PC-9 (cell line): ENCODE measurements at regions not wholly inside any gene's neighbourhood (a gene's known extent, or its start where the extent isn't known, plus 50 kb on each side); places are given as distances from the start of the nearest gene placed in this dataset.

Experiments used
- BruUV-seq: library from RNA; stranded (reverse); fragments of 400-500 nt; replicated peaks from 2 replicates; lab custom pipeline; 2021; lab: Mats Ljungman, UMichigan
- CTCF ChIA-PET: fragments of 300-600 bp; sonication (Branson Sonifier 250); formaldehyde crosslinking; loops from one replicate; lab custom pipeline; 2022; ENCODE audit warnings: antibody characterized with exemption; lab: Charles Lee
- POLR2A ChIA-PET: fragments of 300-600 bp; sonication (Branson Sonifier 250); formaldehyde crosslinking; loops from one replicate; lab custom pipeline; 2022; ENCODE audit warnings: antibody characterized with exemption; ENCODE audit not compliant: unreplicated experiment; lab: Charles Lee
- DNase-seq, 2 experiments: peaks; one replicate each; pipeline versions ENCODE4 v3.0.0 to v3.0.0-alpha.2; 2015 to 2022; ENCODE audit warnings: mixed read lengths in 1 of 2
- H2AFZ ChIP-seq: fragments of 200-600 bp; sonication (generic); 2 replicates; pipeline ENCODE4 v1.8.1; 2017; ENCODE audit warnings: antibody characterized with exemption
- H3F3A ChIP-seq: fragments of 200-600 bp; sonication (generic); 2 replicates; pipeline ENCODE4 v1.8.1; 2017; ENCODE audit warnings: antibody characterized with exemption, mild to moderate bottlenecking, low read depth; ENCODE audit not compliant: insufficient read depth
- H3K27ac ChIP-seq: fragments of 200-600 bp; sonication (generic); 2 replicates; pipeline ENCODE4 v1.6.1; 2016; ENCODE audit warnings: mixed run types
- H3K27me3 ChIP-seq: fragments of 200-600 bp; sonication (generic); 2 replicates; pipeline ENCODE4 v1.6.1; 2016; ENCODE audit warnings: low read depth, mixed run types; ENCODE audit not compliant: insufficient read depth
- H3K36me3 ChIP-seq: fragments of 200-600 bp; sonication (generic); 2 replicates; pipeline ENCODE4 v1.6.1; 2016; ENCODE audit warnings: low read depth, mixed run types
- H3K4me1 ChIP-seq: fragments of 200-600 bp; sonication (generic); replicated peaks from 2 replicates; pipeline ENCODE4 v1.6.1; 2016; ENCODE audit warnings: mixed run types; ENCODE audit not compliant: insufficient read depth
- H3K4me2 ChIP-seq: fragments of 200-600 bp; sonication (generic); 2 replicates; pipeline ENCODE4 v1.6.1; 2017; ENCODE audit warnings: mixed run types
- H3K4me3 ChIP-seq: fragments of 200-600 bp; sonication (generic); 2 replicates; pipeline ENCODE4 v1.6.1; 2016; ENCODE audit warnings: mixed run types
- H3K79me2 ChIP-seq: fragments of 200-600 bp; sonication (generic); 2 replicates; pipeline ENCODE4 v1.6.1; 2017; ENCODE audit warnings: low read depth, mixed run types
- H3K9me2 ChIP-seq: fragments of 200-600 bp; sonication (generic); 2 replicates; pipeline ENCODE4 v1.8.1; 2017; ENCODE audit warnings: mild to moderate bottlenecking; ENCODE audit not compliant: insufficient read depth
- H3K9me3 ChIP-seq: fragments of 200-600 bp; sonication (generic); 2 replicates; pipeline ENCODE4 v1.8.1; 2016; ENCODE audit warnings: low read depth; ENCODE audit not compliant: insufficient read depth
- H4K20me1 ChIP-seq: fragments of 200-600 bp; sonication (generic); 2 replicates; pipeline ENCODE4 v1.8.1; 2017; ENCODE audit not compliant: insufficient read depth
- EZH2 ChIP-seq: fragments of 200-600 bp; sonication (generic); IDR thresholded peaks from 2 replicates; pipeline ENCODE4 v1.8.0; 2017; ENCODE audit warnings: antibody characterized with exemption, low read depth
- intact Hi-C: fragments of 100-400 bp; cut with micrococcal nuclease; formaldehyde crosslinking; loops from one replicate; pipeline ENCODE4 v1.10.0; 2022; ENCODE audit not compliant: unreplicated experiment
- TF ChIP-seq, protein P1 (sequence below): fragments of 200-600 bp; sonication (generic); conservative IDR thresholded peaks from 2 replicates; pipeline ENCODE4 v1.6.1; 2017; ENCODE audit warnings: mixed run types, antibody characterized with exemption, mild to moderate bottlenecking, moderate library complexity

DNA sequence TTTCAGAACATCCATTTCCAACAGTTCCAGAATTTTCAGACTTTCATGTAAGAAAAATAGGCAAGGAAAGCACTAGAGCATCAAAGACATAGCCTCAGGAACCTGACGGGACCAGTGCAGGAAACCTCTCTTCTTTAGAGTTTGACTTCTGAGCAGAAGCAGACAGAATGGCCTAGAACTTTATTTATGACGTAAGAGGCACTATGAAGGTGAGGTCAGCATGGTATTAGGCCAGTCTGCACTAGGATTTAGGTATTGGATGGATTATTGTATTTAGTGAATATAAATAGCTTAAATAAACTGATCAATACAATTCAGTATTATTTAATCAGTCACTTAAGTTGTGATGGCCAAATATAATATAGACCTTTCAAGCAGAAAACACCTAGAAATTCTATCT is 117.6 kb downstream of the CYRIA start:
- H3K79me2 ChIP-seq, result no peaks in the 10 kb centered on the region
- ChIA-PET POLR2A (no interaction called here), CTCF (interaction anchor here (0.6 kb wide), 1 partner anchor 76 kb away, joined by 3 read pairs; no protein-coding TSS in a partner anchor)
- no peak overlapping the region for H3K4me2 ChIP-seq
- BruUV-seq, result no TSS peak
- no peaks in the 10 kb centered on the region for H3K36me3 ChIP-seq
- no peak overlapping the region for H3K4me3 ChIP-seq
- H3K27ac ChIP-seq, result no peak overlapping the region
- no peaks in the 10 kb centered on the region for H3K4me1 ChIP-seq
- DNase-seq, result no peak
- TF ChIP-seq, protein P1, sequence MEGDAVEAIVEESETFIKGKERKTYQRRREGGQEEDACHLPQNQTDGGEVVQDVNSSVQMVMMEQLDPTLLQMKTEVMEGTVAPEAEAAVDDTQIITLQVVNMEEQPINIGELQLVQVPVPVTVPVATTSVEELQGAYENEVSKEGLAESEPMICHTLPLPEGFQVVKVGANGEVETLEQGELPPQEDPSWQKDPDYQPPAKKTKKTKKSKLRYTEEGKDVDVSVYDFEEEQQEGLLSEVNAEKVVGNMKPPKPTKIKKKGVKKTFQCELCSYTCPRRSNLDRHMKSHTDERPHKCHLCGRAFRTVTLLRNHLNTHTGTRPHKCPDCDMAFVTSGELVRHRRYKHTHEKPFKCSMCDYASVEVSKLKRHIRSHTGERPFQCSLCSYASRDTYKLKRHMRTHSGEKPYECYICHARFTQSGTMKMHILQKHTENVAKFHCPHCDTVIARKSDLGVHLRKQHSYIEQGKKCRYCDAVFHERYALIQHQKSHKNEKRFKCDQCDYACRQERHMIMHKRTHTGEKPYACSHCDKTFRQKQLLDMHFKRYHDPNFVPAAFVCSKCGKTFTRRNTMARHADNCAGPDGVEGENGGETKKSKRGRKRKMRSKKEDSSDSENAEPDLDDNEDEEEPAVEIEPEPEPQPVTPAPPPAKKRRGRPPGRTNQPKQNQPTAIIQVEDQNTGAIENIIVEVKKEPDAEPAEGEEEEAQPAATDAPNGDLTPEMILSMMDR, result no peak
- TF ChIP-seq EZH2, result no peak
- no peaks in the 10 kb centered on the region for H3F3A ChIP-seq
- no peaks in the 10 kb centered on the region for H3K9me3 ChIP-seq
- no peak overlapping the region for H2AFZ ChIP-seq
- intact Hi-C loops, result no loop called here
- no peaks in the 10 kb centered on the region for H3K27me3 ChIP-seq
- H3K9me2 ChIP-seq, result no peaks in the 10 kb centered on the region
- no peaks in the 10 kb centered on the region; the same call in 1 of the 2 replicates for H4K20me1 ChIP-seq

DNA sequence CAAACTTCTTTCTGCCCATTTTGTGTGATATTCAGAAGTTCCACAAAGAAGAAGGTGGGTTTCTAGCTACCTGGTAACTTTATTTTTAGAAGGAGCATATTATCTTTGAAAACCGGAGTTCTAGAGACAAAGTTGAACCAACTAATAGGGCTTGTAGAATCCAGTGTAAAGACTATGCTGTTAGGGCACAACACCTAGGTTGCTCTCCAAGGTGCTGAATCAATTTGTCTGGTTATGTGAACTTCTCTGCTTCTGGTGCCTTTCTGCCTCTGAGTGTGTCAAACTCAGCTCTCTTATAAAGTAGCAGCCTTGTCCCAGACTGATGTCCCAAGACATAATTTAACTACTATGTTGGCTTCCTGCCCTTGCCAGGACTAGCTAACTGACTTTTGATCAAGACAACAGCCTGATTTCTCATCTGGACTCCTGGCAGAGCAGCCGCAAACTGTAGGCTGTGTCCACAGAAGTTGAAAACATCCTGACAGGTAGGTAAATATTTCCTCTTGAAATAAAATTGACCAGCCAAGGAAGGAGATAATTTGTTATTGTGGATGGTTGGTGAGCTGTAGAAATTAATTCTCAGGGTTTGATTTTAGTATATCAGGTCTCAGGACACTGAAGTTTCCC is 119.4 kb downstream of the CYRIA start:
- Histone ChIP-seq H3K9me3 (no peaks in the 10 kb centered on the region), H3K27ac (no peak overlapping the region), H2AFZ (no peak overlapping the region), H3F3A (no peaks in the 10 kb centered on the region), H3K27me3 (no peaks in the 10 kb centered on the region), H3K79me2 (no peaks in the 10 kb centered on the region), H3K4me1 (no peaks in the 10 kb centered on the region), H4K20me1 (no peaks in the 10 kb centered on the region; the same call in 1 of the 2 replicates), H3K4me2 (no peak overlapping the region), H3K9me2 (no peaks in the 10 kb centered on the region), H3K36me3 (no peaks in the 10 kb centered on the region), H3K4me3 (no peak overlapping the region)
- no peak for TF ChIP-seq EZH2
- TF ChIP-seq, protein P1, result no peak
- POLR2A ChIA-PET, result no interaction called here
- DNase-seq, result peak in 1 of 2 experiments; percentile 59
- no TSS peak for BruUV-seq
- intact Hi-C loops, result no loop called here
- CTCF ChIA-PET, result no interaction called here

DNA sequence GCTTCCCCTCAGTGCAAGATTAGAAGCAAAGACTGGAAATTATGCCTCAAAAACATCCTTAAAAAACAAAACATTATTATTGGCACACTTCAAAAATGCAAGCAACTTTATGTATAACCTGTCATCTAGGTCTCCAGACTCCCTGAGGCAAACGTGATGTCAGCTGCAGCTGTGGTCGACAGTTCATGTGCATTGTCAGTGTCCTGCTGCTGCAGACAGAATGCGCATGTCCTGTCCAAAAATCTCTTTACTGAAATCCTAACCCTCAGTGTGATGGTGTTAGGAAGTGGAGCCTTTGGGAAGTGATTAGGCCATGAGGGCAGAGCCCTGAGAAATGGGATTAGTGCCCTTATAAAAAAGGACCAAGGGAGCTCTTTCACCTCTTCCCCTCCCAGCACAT is 126.9 kb downstream of the CYRIA start:
- Histone ChIP-seq H3K4me1 (no peaks in the 10 kb centered on the region), H3K79me2 (no peaks in the 10 kb centered on the region), H3K27ac (no peak overlapping the region), H3K9me3 (no peaks in the 10 kb centered on the region), H3K4me2 (no peak overlapping the region), H2AFZ (no peak overlapping the region), H3K27me3 (no peaks in the 10 kb centered on the region), H4K20me1 (no peaks in the 10 kb centered on the region), H3K36me3 (no peaks in the 10 kb centered on the region), H3F3A (no peaks in the 10 kb centered on the region), H3K4me3 (no peak overlapping the region), H3K9me2 (no peaks in the 10 kb centered on the region; the same call in 1 of the 2 replicates)
- ChIA-PET POLR2A (no interaction called here), CTCF (no interaction called here)
- DNase-seq, result no peak
- TF ChIP-seq EZH2, result no peak
- TF ChIP-seq, protein P1, result no peak
- no TSS peak for BruUV-seq
- intact Hi-C loops, result no loop called here
